ENCODE measurements at regions not wholly inside any gene's neighbourhood (a gene's known extent, or its start where the extent isn't known, plus 50 kb on each side); places are given as distances from the start of the nearest gene placed in this dataset.

DNA sequence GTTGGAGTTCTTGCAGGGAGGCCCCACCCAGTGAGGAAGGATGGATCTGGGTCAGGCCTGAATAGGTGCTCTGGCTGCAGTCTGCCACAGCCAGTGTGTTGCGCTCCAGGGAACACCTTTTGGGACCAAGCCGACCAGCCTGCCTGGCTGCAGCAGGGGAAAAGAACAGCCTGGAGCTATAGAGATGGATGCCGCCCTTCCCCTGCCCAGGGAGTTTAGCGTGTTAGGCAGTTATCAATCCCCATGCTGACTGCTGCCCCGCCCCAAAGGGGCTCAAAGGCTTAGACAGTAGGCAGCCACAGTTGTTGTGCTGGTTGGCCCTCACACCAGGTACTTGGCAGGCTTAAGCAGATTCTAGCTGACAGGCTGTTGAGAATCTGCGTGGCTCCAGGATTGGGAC is 153.4 kb upstream of the ADAMTS19 start:
- POLR2A ChIA-PET: no interaction called here
- Histone ChIP-seq H3K9me3 (ENCODE audit: control insufficient read depth in 1 of 2, insufficient read depth in 1 of 2, low read depth in 1 of 2, low read length in 2 of 2) (no peaks in the 10 kb centered on the region), H3K4me3 (replicated peaks in 1 of 2; ENCODE audit: low read depth in 1 of 2, low read length in 2 of 2) (no peak overlapping the region), H3K9ac (ENCODE audit: low read length) (no peak overlapping the region), H3K79me2 (ENCODE audit: insufficient read depth, low read length) (no peaks in the 10 kb centered on the region), H3K27me3 (ENCODE audit: insufficient read depth, low read length) (no peaks in the 10 kb centered on the region), H3K4me1 (ENCODE audit: control insufficient read depth in 1 of 2, insufficient read depth in 2 of 2, low read length in 2 of 2) (peaks cover 0 to 4% of the 10 kb centered on the region in 2 experiments; a peak in 1 of 4 replicates), H3K9me2 (ENCODE audit: insufficient read depth) (no peaks in the 10 kb centered on the region), H3K27ac (ENCODE audit: low read depth, low read length) (no peak overlapping the region), H3K4me2 (ENCODE audit: low read length) (no peak overlapping the region), H2AFZ (ENCODE audit: low read depth, low read length, poor library complexity, severe bottlenecking) (no peak overlapping the region), H3K36me3 (ENCODE audit: control insufficient read depth in 1 of 2, insufficient read depth in 2 of 2, low read length in 2 of 2) (no peaks in the 10 kb centered on the region), H4K20me1 (ENCODE audit: insufficient read depth) (no peaks in the 10 kb centered on the region)
- intact Hi-C loops (cut with micrococcal nuclease): no loop called here
- TF ChIP-seq ZNF274 (IDR thresholded peaks at IDR 0.05; ENCODE audit: low read depth, low read length) (no peak), EZH2phosphoT487 (IDR thresholded peaks at IDR 0.05; ENCODE audit: borderline replicate concordance) (no peak), POLR2AphosphoS5 (IDR thresholded peaks at IDR 0.05; ENCODE audit: low read depth, low read length) (no peak), SRF (IDR thresholded peaks at IDR 0.05; ENCODE audit: low read depth) (no peak), ZFX (IDR thresholded peaks at IDR 0.05) (no peak), EZH2 (IDR thresholded peaks at IDR 0.05) (no peak), TCF7L2 (IDR thresholded peaks at IDR 0.05; ENCODE audit: borderline replicate concordance, extremely low read depth, insufficient read depth, insufficient read length) (no peak), YY1 (IDR thresholded peaks at IDR 0.05; ENCODE audit: extremely low read depth, insufficient replicate concordance, low read depth, low read length) (no peak), CEBPB (IDR thresholded peaks at IDR 0.05; ENCODE audit: low read depth) (no peak), FOSL1 (IDR thresholded peaks at IDR 0.05; ENCODE audit: low read depth) (no peak), SIN3A (IDR thresholded peaks at IDR 0.05; ENCODE audit: low read depth) (no peak), ELF1 (IDR thresholded peaks at IDR 0.05; ENCODE audit: borderline replicate concordance, low read depth) (no peak), JUND (IDR thresholded peaks at IDR 0.05) (no peak), CBX3 (IDR thresholded peaks at IDR 0.05; ENCODE audit: low read depth) (no peak), EGR1 (IDR thresholded peaks at IDR 0.05; ENCODE audit: low read depth) (no peak), SP1 (IDR thresholded peaks at IDR 0.05; ENCODE audit: low read depth) (no peak), POLR2A (IDR thresholded peaks at IDR 0.05; ENCODE audit: borderline replicate concordance, extremely low read depth, insufficient read depth, insufficient read length) (no peak)
- TF ChIP-seq, protein P1, sequence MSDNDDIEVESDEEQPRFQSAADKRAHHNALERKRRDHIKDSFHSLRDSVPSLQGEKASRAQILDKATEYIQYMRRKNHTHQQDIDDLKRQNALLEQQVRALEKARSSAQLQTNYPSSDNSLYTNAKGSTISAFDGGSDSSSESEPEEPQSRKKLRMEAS (IDR thresholded peaks at IDR 0.05): no peak
- TF ChIP-seq, protein P2, sequence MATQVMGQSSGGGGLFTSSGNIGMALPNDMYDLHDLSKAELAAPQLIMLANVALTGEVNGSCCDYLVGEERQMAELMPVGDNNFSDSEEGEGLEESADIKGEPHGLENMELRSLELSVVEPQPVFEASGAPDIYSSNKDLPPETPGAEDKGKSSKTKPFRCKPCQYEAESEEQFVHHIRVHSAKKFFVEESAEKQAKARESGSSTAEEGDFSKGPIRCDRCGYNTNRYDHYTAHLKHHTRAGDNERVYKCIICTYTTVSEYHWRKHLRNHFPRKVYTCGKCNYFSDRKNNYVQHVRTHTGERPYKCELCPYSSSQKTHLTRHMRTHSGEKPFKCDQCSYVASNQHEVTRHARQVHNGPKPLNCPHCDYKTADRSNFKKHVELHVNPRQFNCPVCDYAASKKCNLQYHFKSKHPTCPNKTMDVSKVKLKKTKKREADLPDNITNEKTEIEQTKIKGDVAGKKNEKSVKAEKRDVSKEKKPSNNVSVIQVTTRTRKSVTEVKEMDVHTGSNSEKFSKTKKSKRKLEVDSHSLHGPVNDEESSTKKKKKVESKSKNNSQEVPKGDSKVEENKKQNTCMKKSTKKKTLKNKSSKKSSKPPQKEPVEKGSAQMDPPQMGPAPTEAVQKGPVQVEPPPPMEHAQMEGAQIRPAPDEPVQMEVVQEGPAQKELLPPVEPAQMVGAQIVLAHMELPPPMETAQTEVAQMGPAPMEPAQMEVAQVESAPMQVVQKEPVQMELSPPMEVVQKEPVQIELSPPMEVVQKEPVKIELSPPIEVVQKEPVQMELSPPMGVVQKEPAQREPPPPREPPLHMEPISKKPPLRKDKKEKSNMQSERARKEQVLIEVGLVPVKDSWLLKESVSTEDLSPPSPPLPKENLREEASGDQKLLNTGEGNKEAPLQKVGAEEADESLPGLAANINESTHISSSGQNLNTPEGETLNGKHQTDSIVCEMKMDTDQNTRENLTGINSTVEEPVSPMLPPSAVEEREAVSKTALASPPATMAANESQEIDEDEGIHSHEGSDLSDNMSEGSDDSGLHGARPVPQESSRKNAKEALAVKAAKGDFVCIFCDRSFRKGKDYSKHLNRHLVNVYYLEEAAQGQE (IDR thresholded peaks at IDR 0.05; ENCODE audit: low read depth): no peak
- CTCF ChIA-PET: no interaction called here
- no peak for DNase-seq (ENCODE audit: low read depth, low spot score)
- ATAC-seq: no peak
- RAD21 ChIA-PET (ENCODE audit: low non-redundant PET in 1 of 2, low total read pairs in 2 of 2, uncharacterized antibody in 2 of 2, unreplicated experiment in 2 of 2): no interaction called here
- no TSS peak for BruUV-seq (replicated peaks)
